GM12874 (cell line): ENCODE measurements at regions not wholly inside any gene's neighbourhood (a gene's known extent, or its start where the extent isn't known, plus 50 kb on each side); places are given as distances from the start of the nearest gene placed in this dataset.

ENCODE experiments used
- TF ChIP-seq, protein P1 (sequence below): IDR thresholded peaks from 2 replicates; pipeline ENCODE4 v1.5.1; 2011; ENCODE audit warnings: low read depth, mild to moderate bottlenecking, control low read depth, low read length, moderate library complexity; ENCODE audit not compliant: insufficient read depth

DNA sequence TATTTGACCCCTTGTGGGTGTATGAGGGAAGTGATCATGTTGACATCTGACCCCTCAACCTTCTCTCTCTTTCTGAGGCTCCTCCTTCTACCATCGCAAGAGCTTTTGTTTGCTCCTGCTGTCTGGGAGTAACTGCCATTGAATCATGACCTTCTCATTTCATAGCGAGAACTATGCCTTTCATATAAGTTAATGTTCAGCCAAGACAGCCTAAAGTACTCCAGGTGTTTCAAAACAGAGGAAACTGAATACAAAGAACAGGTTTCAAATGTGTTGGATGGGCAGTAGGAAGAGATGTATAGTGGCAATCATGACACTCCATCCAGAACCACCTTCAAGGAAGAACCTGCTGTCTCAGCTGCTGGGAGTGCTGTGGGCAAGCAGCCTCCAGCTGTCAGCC is 403.1 kb downstream of the MID1IP1 start:
- TF ChIP-seq, protein P1, sequence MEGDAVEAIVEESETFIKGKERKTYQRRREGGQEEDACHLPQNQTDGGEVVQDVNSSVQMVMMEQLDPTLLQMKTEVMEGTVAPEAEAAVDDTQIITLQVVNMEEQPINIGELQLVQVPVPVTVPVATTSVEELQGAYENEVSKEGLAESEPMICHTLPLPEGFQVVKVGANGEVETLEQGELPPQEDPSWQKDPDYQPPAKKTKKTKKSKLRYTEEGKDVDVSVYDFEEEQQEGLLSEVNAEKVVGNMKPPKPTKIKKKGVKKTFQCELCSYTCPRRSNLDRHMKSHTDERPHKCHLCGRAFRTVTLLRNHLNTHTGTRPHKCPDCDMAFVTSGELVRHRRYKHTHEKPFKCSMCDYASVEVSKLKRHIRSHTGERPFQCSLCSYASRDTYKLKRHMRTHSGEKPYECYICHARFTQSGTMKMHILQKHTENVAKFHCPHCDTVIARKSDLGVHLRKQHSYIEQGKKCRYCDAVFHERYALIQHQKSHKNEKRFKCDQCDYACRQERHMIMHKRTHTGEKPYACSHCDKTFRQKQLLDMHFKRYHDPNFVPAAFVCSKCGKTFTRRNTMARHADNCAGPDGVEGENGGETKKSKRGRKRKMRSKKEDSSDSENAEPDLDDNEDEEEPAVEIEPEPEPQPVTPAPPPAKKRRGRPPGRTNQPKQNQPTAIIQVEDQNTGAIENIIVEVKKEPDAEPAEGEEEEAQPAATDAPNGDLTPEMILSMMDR = no peak

DNA sequence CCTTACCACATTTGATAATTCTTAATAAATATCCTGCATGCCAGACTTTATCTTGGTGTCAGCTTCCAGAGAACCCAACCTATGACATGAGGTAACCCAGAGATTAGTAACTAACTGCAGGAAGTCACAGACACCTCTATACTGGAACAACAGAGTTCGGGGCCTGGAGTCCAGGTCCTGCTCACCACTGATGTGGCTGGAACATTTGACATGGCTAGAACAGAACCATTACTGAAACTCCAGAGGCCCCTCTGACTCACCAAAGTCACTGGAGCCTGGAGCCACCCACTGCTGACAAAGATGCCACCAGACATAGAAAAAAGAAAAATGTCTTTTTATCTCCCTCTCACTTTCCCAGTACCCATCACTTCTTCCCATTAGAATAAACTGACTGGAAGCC is 403.7 kb downstream of the MID1IP1 start:
- TF ChIP-seq, protein P1 = no peak

DNA sequence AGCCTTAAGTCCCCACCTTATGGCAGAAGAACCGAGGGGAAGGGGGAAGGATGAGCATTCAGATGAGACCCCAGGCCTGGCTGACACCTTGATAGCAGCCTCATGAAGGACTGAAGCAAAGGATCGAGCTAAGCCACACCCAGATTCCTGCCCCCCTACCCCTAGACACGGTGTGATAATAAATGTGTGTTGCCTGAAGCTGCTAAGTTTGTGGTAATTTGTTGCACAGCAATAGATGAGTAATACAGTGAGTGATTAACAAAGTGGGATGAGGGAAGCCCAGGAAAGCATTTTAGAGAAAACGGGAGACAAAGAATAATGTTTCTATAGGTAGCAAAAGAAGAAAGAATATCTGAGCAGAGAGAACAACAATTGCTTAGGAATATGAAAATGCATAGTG is 404.2 kb downstream of the MID1IP1 start:
- TF ChIP-seq, protein P1 = no peak

DNA sequence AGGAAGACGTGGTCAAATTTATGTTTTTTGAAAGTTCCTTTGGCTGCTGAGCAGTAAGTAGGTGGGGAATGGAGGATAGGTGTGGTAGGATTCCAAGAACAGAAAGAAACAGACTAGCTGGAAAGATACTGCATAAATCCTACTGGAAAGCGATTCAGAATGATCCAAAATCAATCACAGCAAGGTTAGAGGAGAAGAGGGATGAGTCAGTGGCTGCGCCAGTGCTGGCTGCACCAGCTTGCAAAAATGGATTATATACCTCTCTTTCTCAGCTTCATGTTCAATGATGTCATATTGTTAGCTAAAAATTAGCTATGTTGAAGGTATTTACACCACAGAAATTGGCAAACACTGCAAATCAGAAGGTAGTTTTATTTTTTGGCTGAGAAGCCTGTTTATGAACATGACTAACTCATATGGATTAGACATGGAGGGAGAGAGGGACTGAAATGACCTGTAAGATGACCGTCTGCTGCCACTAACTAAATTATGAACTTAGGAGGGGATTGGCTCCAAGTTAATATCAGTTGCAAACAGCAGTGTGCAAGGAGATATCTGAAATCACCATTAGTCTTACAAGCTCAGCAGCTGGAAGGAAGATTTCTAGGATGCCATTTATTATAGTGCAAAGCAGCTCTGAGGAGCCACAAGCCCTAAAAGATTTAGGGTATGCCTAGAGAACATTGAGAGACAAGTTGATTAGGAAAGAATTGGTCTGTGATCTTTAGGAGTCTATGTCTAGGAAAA is 405.3 kb downstream of the MID1IP1 start:
- TF ChIP-seq, protein P1 = no peak

DNA sequence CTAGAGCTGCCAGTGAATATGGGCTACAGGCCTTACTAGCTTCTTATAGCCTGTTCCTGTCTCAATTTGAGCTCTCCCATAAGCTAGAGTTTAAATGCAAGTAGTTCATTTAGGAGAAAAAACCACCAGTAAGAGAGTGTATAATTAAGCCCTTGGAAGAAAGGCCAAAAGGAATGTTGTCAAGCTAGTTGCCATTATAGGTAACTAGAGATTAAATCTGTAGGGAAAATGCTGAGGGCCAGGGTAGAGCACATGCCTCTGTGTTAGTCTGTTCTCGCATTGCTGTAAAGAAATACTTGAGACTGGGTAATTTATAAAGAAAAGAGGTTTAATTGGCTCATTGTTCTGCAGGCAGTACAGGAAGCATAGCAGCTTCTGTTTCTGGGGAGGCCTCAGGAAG is 410.2 kb downstream of the MID1IP1 start:
- TF ChIP-seq, protein P1 = no peak

DNA sequence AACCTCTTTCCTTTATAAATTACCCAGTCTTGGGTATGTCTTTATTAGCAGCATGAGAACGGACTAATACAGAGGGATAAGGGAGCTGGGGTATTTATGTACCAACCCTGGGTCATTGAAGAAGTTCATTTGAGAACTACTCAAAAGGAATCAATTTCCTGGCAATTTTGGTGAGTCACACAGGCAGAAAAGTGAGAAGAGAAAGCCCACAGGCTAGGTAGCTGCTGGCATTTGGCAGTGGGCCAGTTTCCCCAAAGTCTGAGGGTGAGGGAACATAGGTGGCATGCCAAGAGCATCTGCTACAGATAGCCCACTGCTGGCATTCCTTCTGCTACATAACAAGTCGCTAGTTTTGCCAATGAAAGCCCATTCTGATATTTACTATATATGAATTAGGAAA is 411.2 kb downstream of the MID1IP1 start:
- TF ChIP-seq, protein P1 = no peak

DNA sequence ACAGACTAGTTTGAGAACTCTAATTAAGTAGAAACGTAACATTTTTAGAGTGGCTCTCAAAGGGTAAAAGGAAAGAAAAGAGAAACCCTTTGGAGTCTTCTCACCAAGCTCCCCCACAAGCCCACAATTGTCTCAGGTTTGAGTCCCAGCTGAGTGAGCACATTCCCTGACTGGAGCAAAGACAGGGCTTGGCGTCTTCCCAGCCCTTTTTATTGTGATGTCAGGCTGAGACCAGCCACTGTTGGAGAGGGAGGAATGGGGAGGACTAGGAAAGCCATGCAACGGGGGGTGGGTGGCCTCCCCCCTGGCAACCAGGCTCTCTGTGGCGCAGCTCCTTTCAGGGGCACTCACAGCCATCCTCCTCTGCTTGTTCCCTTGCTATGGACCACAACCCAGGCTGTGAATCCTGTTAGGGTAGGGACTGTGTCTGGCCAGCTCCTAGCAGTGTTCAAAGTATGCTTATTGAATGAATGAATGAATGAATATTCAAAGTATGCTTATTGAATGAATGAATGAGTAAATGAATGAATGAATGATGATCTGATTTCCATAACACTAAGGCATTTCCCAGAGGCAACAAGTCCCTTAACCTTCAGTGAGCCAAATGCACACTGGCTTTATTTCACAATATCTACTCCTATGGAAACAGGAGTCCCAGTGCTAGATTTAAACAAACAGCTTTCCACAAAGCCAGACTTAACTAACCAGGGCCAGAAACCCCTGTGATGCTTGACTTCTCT is 413.3 kb downstream of the MID1IP1 start:
- TF ChIP-seq, protein P1 = no peak
